K562 (cell line): ENCODE measurements at regions not wholly inside any gene's neighbourhood (a gene's known extent, or its start where the extent isn't known, plus 50 kb on each side); places are given as distances from the start of the nearest gene placed in this dataset.
A peak's percentile ranks its signal among the peaks of the same experiment; 100 is the strongest.

ENCODE experiments used
- ATAC-seq: fragments of 200-7000 bp; cut with Tn5 transposase; 3 replicates; pipeline ENCODE4 v1.9.1; 2020; ENCODE audit warnings: moderate library complexity
- BruUV-seq: library from RNA; stranded (reverse); fragments of 400-500 nt; replicated peaks from 2 replicates; lab custom pipeline; 2021; lab: Mats Ljungman, UMichigan
- CTCF ChIA-PET: fragments of 300-600 bp; formaldehyde crosslinking; extraction: SDS; loops from one replicate; lab custom pipeline; 2021; ENCODE audit warnings: low intra/inter-chr PET ratio; lab: Yijun Ruan, JAX
- POLR2A ChIA-PET: fragments of 300-600, 350-650 bp; sonication (Branson Sonifier 250); formaldehyde crosslinking; extraction: SDS; loops from one replicate; lab custom pipeline; 2021; ENCODE audit warnings: antibody characterized with exemption, inconsistent platforms; lab: Yijun Ruan, JAX
- DNase-seq, 4 experiments: peaks; one replicate each; pipeline versions ENCODE4 v3.0.0 to v3.0.0-alpha.2; 2011 to 2018; ENCODE audit warnings: low spot score in 3 of 4, mixed read lengths in 3 of 4; ENCODE audit errors: extremely low read depth in 1 of 4
- FAIRE-seq: peaks from 2 replicates; lab custom pipeline; 2011; peaks lifted over from hg19 to GRCh38; lab: Jason Lieb, UNC
- H2AFZ ChIP-seq: 2 replicates; pipeline ENCODE4 v1.6.0; 2011; ENCODE audit warnings: low read depth, low read length, control low read depth, inconsistent platforms
- H3K27ac ChIP-seq: fragments of 200-600 bp; 3 replicates; pipeline ENCODE4 v1.8.0; 2011; ENCODE audit warnings: low read depth, mild to moderate bottlenecking, control low read depth, inconsistent platforms, low read length, moderate library complexity, mixed read lengths; ENCODE audit errors: extremely low read depth
- H3K27me3 ChIP-seq, 2 experiments: fragments of 300-600 bp in 1 of 2; 2 replicates in 1 of 2; 3 replicates in 1 of 2; pipeline versions ENCODE4 v1.6.0 to v1.8.0; 2011; ENCODE audit warnings: inconsistent platforms in 2 of 2, low read length in 2 of 2, mild to moderate bottlenecking in 1 of 2, mixed read lengths in 1 of 2, moderate library complexity in 1 of 2; ENCODE audit not compliant: control insufficient read depth in 2 of 2, insufficient read depth in 2 of 2
- H3K36me3 ChIP-seq: fragments of 300-600 bp; 3 replicates; pipeline ENCODE4 v1.8.0; 2011; ENCODE audit warnings: mild to moderate bottlenecking, low read length, inconsistent platforms; ENCODE audit not compliant: control insufficient read depth, insufficient read depth
- H3K4me1 ChIP-seq, 2 experiments: fragments of 200-600 bp in 1 of 2; replicated peaks in 1 of 2; 2 replicates in 1 of 2; 3 replicates in 1 of 2; pipeline versions ENCODE4 v1.5.1 to v1.8.0; 2011; ENCODE audit warnings: inconsistent platforms in 2 of 2, low read length in 2 of 2, mild to moderate bottlenecking in 1 of 2, mixed read lengths in 1 of 2, moderate library complexity in 1 of 2; ENCODE audit not compliant: control insufficient read depth in 2 of 2, insufficient read depth in 2 of 2
- H3K4me2 ChIP-seq: 2 replicates; pipeline ENCODE4 v1.6.1; 2011; ENCODE audit warnings: low read length, control low read depth, inconsistent platforms, mixed read lengths; ENCODE audit not compliant: insufficient read depth
- H3K4me3 ChIP-seq: fragments of 200-600 bp; sonication (generic), shearing (Covaris generic); 2 replicates; pipeline ENCODE4 v1.5.1; 2016; ENCODE audit warnings: control low read depth, inconsistent platforms
- H3K79me2 ChIP-seq: fragments of 200-600 bp; 3 replicates; pipeline ENCODE4 v1.8.0; 2011; ENCODE audit warnings: low read length, inconsistent platforms; ENCODE audit not compliant: control insufficient read depth, insufficient read depth
- H3K9ac ChIP-seq, 2 experiments: 2 replicates each; pipeline versions ENCODE4 v1.6.0 to v1.6.1; 2011; ENCODE audit warnings: low read depth in 2 of 2, low read length in 2 of 2, control low read depth in 1 of 2, inconsistent platforms in 1 of 2, mild to moderate bottlenecking in 1 of 2, mixed read lengths in 1 of 2; ENCODE audit not compliant: insufficient read depth in 1 of 2
- H3K9me1 ChIP-seq: one replicate; pipeline ENCODE4 v1.6.0; 2011; ENCODE audit warnings: inconsistent platforms, mild to moderate bottlenecking, low read length, moderate library complexity; ENCODE audit not compliant: control insufficient read depth, insufficient read depth
- H3K9me3 ChIP-seq: replicated peaks from 2 replicates; pipeline ENCODE4 v1.5.1; 2011; ENCODE audit warnings: low read depth, low read length, inconsistent platforms; ENCODE audit not compliant: control insufficient read depth, insufficient read depth
- H4K20me1 ChIP-seq: replicated peaks from 2 replicates; pipeline ENCODE4 v1.6.1; 2011; ENCODE audit warnings: low read length, inconsistent platforms, mixed read lengths; ENCODE audit not compliant: control insufficient read depth, insufficient read depth
- CEBPG ChIP-seq, 3 experiments: fragments of 200-800 bp in 1 of 3; sonication (Bioruptor generic) in 1 of 3; sonication (generic) in 1 of 3; formaldehyde crosslinking in 1 of 3; IDR thresholded peaks in 2 of 3; conservative IDR thresholded peaks in 1 of 3; 2 replicates each; pipeline versions ENCODE4 v1.6.1 to v1.8.0; 2016 to 2022; ENCODE audit warnings: missing compliant biosample characterization in 2 of 3, missing genetic modification characterization in 2 of 3, mild to moderate bottlenecking in 1 of 3, missing genetic modification reagents in 1 of 3
- CEBPZ ChIP-seq: fragments of 150-350 bp; IDR thresholded peaks from 2 replicates; pipeline ENCODE4 v1.6.1; 2014; ENCODE audit warnings: low read depth, mild to moderate bottlenecking, low read length, borderline replicate concordance
- ILF3 ChIP-seq: fragments of 450-650 bp; IDR thresholded peaks from 2 replicates; pipeline ENCODE4 v1.6.1; 2018; ENCODE audit warnings: antibody characterized with exemption, mild to moderate bottlenecking, moderate library complexity, borderline replicate concordance
- MAFF ChIP-seq: IDR thresholded peaks from 2 replicates; pipeline ENCODE4 v1.6.1; 2012; ENCODE audit warnings: low read length, improper control_type of control experiment
- POLR2AphosphoS2 ChIP-seq: IDR thresholded peaks from 2 replicates; pipeline ENCODE4 v1.6.1; 2012; ENCODE audit warnings: low read length, improper control_type of control experiment
- SFPQ ChIP-seq: fragments of 200-400 bp; formaldehyde crosslinking; IDR thresholded peaks from 2 replicates; pipeline ENCODE4 v1.6.1; 2017; ENCODE audit warnings: mild to moderate bottlenecking, low read depth, low read length, moderate library complexity
- SNRNP70 ChIP-seq: fragments of 200-400 bp; formaldehyde crosslinking; optimal IDR thresholded peaks from 2 replicates; pipeline ENCODE3; 2017; ENCODE audit warnings: low read depth, low read length
- SP1 ChIP-seq: sonication (generic); formaldehyde crosslinking; IDR thresholded peaks from 2 replicates; pipeline ENCODE4 v1.8.1; 2022; ENCODE audit warnings: mild to moderate bottlenecking, missing genetic modification reagents
- SRF ChIP-seq, 2 experiments: fragments of 250-450, 450-650 bp in 1 of 2; sonication (Bioruptor Pico) in 1 of 2; sonication (generic) in 1 of 2; formaldehyde crosslinking; IDR thresholded peaks; 2 replicates each; pipeline versions ENCODE4 v1.5.0 to v1.5.1; 2020 to 2022; ENCODE audit warnings: mild to moderate bottlenecking in 1 of 2, missing genetic modification reagents in 1 of 2
- TEAD1 ChIP-seq, 2 experiments: fragments of 450-650 bp in 1 of 2; sonication (generic) in 1 of 2; formaldehyde crosslinking; IDR thresholded peaks; 2 replicates each; pipeline versions ENCODE4 v1.4.0 to v1.8.0; 2020 to 2022; ENCODE audit warnings: mild to moderate bottlenecking in 2 of 2, missing genetic modification reagents in 1 of 2
- TGIF2 ChIP-seq: sonication (generic); formaldehyde crosslinking; IDR thresholded peaks from 2 replicates; pipeline ENCODE4 v1.8.1; 2022; ENCODE audit warnings: mild to moderate bottlenecking, missing genetic modification reagents, moderate library complexity
- THAP12 ChIP-seq: fragments of 250-450 bp; sonication (Bioruptor Pico); IDR thresholded peaks from 2 replicates; pipeline ENCODE4 v1.9.0; 2021; ENCODE audit warnings: mild to moderate bottlenecking, inconsistent platforms
- ZKSCAN3 ChIP-seq: fragments of 250-450 bp; sonication (Bioruptor Pico); IDR thresholded peaks from 2 replicates; pipeline ENCODE4 v1.4.0; 2020
- ZNF316 ChIP-seq: fragments of 450-650 bp; IDR thresholded peaks from 2 replicates; pipeline ENCODE4 v1.6.1; 2016
- ZNF583 ChIP-seq: fragments of 250-450 bp; sonication (Bioruptor Pico); IDR thresholded peaks from 2 replicates; pipeline ENCODE4 v1.4.0; 2020
- ZNF644 ChIP-seq: fragments of 200-800 bp; sonication (Bioruptor generic); IDR thresholded peaks from 2 replicates; pipeline ENCODE4 v1.6.1; 2016; ENCODE audit warnings: low read depth, missing genetic modification characterization, missing compliant biosample characterization
- WGBS: fragments of 100-300 bp; shearing (Covaris generic); methylation state at CpG from one replicate; pipeline ENCODE4 v1.1.6; 2016; ENCODE audit warnings: low coverage, mixed read lengths; ENCODE audit not compliant: insufficient coverage; ENCODE audit errors: missing lambda C conversion rate; 5-methylcytosine and 5-hydroxymethylcytosine counted together
- in situ Hi-C: fragments of 300-500 bp; cut with MboI; formaldehyde crosslinking; loops from 4 replicates; pipeline ENCODE4 v1.15.0; 2018; ENCODE audit warnings: inconsistent platforms, mixed read lengths
- intact Hi-C: fragments of 100-400 bp; cut with micrococcal nuclease; formaldehyde crosslinking; loops from 2 replicates; pipeline ENCODE4 v1.14.2; 2022

- ChIA-PET CTCF (no interaction called here), POLR2A (no interaction called here)
- H3K4me2 ChIP-seq: no peak overlapping the region
- no peak overlapping the region for H2AFZ ChIP-seq
- DNase-seq: no peak
- no peaks in the 10 kb centered on the region for H3K27me3 ChIP-seq
- no peaks in the 10 kb centered on the region for H4K20me1 ChIP-seq
- H3K36me3 ChIP-seq: no peaks in the 10 kb centered on the region
- H3K27ac ChIP-seq: no peak overlapping the region
- no peak overlapping the region for H3K4me3 ChIP-seq
- intact Hi-C loops (no loop called here), in situ Hi-C loops (loop anchor here (10.0 kb wide), 1 partner anchor 84 kb away; no protein-coding TSS in a partner anchor)
- BruUV-seq: no TSS peak
- no peaks in the 10 kb centered on the region for H3K9me1 ChIP-seq
- 0% methylated on average over 3 of the region's 3 CpGs for WGBS
- ATAC-seq: no peak
- no peaks in the 10 kb centered on the region for H3K79me2 ChIP-seq
- no peaks in the 10 kb centered on the region for H3K4me1 ChIP-seq
- no peak for FAIRE-seq
- H3K9me3 ChIP-seq: 0 out of 2 replicates have a peak, but pooled peaks cover 1% of the 10 kb centered on the region
- H3K9ac ChIP-seq: no peak overlapping the region
- TF ChIP-seq ZNF316 (peak; percentile 38; the same call in 1 of the 2 replicates), CEBPZ (no peak), TGIF2 (no peak), ZKSCAN3 (CRISPR knock-in tag) (no peak), MAFF (0 out of 2 replicates have a peak, but pooled peaks have one; percentile 15), CEBPG (CRISPR knock-in tag; IDR thresholded peaks at IDR 0.05) (no peak), CEBPG (tag; conservative IDR thresholded peaks at IDR 0.05 in 1 of 2, IDR thresholded peaks at IDR 0.05 in 1 of 2) (no peak), ILF3 (no peak), SRF (CRISPR knock-in tag; IDR thresholded peaks at IDR 0.05) (no peak), ZNF583 (CRISPR knock-in tag) (no peak), TEAD1 (CRISPR knock-in tag; IDR thresholded peaks at IDR 0.05) (no peak), SFPQ (no peak), POLR2AphosphoS2 (no peak), SP1 (CRISPR knock-in tag) (no peak), ZNF644 (tag) (no peak), THAP12 (CRISPR knock-in tag) (no peak), SNRNP70 (no peak)
Measured at GRCh38 chr5:118310401-118310800, 677.9 kb downstream of the DTWD2 start.
